ENCODE measurements at regions not wholly inside any gene's neighbourhood (a gene's known extent, or its start where the extent isn't known, plus 50 kb on each side); places are given as distances from the start of the nearest gene placed in this dataset.
A peak's percentile ranks its signal among the peaks of the same experiment; 100 is the strongest.

DNA sequence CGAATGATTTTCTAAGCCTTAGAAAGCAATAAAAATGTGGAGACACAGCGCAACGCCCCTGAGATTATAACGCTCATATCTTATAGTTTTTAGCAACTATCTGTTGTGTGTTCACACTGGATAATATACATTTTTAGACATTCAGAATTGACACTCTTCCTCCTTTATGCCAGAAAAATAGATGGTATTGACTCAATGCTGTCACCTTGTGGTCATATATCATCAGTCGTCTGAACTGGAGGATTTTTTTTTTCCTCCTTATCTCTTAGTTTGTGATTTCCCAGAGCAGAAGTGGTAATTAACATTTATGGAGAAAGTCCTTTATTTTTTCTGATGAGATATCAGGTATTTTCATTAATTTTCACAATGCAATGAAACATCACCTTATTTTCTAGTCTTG, 759.6 kb downstream of the RAB28 start:
- in situ Hi-C loops (cut with MboI; ENCODE audit: low sequenced_read_pairs in 4 of 4) (no loop called here), intact Hi-C loops (cut with DNase I; ENCODE audit: low total_unique reads) (no loop called here)
- Histone ChIP-seq H3K36me3 (no peaks in the 10 kb centered on the region), H3K27me3 (no peaks in the 10 kb centered on the region), H3K4me1 (no peaks in the 10 kb centered on the region), H3K27ac (no peak overlapping the region), H3K4me3 (no peak overlapping the region), H3K9me3 (no peaks in the 10 kb centered on the region)
- ATAC-seq (no peak), DNase-seq (no peak)
- TF ChIP-seq POLR2A (IDR thresholded peaks at IDR 0.05), result no peak
- TF ChIP-seq, protein P1, sequence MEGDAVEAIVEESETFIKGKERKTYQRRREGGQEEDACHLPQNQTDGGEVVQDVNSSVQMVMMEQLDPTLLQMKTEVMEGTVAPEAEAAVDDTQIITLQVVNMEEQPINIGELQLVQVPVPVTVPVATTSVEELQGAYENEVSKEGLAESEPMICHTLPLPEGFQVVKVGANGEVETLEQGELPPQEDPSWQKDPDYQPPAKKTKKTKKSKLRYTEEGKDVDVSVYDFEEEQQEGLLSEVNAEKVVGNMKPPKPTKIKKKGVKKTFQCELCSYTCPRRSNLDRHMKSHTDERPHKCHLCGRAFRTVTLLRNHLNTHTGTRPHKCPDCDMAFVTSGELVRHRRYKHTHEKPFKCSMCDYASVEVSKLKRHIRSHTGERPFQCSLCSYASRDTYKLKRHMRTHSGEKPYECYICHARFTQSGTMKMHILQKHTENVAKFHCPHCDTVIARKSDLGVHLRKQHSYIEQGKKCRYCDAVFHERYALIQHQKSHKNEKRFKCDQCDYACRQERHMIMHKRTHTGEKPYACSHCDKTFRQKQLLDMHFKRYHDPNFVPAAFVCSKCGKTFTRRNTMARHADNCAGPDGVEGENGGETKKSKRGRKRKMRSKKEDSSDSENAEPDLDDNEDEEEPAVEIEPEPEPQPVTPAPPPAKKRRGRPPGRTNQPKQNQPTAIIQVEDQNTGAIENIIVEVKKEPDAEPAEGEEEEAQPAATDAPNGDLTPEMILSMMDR (IDR thresholded peaks at IDR 0.05 in 4 of 5, conservative IDR thresholded peaks at IDR 0.05 in 1 of 5), result peak in 1 of 5 experiments; percentile 10

DNA sequence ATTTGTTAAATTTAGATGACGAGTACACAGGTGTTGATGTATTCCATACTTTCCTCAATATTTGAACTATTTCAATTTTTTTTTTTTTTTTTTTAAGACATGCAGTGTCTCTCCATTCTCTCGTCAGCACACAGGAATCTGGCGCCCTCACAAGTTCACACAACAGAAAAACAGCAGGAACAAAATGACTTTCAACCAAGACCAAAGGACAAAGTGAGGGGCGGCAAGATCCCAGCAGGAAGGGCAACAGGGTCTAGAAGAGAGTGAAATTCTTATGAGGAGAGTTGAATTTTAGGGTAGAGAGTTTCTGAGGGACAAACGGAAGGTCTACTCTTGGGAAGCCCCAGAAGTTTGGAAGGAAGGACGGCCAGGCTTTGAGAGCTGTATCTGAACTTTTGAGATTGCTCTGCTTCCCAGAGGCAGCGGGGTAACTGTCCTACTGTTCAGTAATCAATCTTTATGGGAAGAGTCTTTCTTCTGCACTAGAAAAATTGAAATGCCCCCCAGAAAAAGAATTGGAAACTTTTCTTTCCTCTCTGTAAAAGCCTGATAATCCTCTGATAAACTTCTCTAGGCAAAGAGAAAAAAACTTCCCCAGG, 760.2 kb downstream of the RAB28 start:
- no peak overlapping the region for H3K4me3 ChIP-seq
- in situ Hi-C loops (cut with MboI; ENCODE audit: low sequenced_read_pairs in 4 of 4), result no loop called here

DNA sequence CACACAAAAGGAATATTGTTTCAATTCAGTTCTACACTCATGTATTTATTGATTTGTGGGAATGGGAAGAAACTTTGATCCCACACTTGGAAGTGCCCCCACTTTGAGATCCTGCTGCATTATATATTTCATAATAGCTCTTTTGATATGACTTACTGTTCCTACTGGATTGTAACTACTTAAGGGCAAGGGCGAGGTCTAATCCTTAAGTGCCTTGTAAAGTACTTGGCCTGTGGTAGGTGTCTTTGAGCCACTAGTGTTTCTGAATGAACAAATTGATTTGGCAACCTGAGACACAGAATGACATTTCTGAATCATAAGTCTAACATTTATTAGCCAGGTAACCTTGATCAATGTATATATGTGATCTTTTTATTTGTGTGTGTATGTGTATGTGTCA, 767.2 kb downstream of the RAB28 start:
- H3K9me3 ChIP-seq, result no peaks in the 10 kb centered on the region
- no peak overlapping the region for H3K4me3 ChIP-seq
- H3K4me1 ChIP-seq, result no peaks in the 10 kb centered on the region
- no peak for TF ChIP-seq POLR2A (IDR thresholded peaks at IDR 0.05)
- TF ChIP-seq, protein P1 (IDR thresholded peaks at IDR 0.05 in 4 of 5, conservative IDR thresholded peaks at IDR 0.05 in 1 of 5), result no peak
- no peak overlapping the region for H3K27ac ChIP-seq
- no peak for ATAC-seq
- no peaks in the 10 kb centered on the region for H3K27me3 ChIP-seq
- H3K36me3 ChIP-seq, result no peaks in the 10 kb centered on the region
- in situ Hi-C loops (cut with MboI; ENCODE audit: low sequenced_read_pairs in 4 of 4), result no loop called here
- intact Hi-C loops (cut with DNase I; ENCODE audit: low total_unique reads), result no loop called here
- DNase-seq, result no peak

More for the DNA sequence above, 760.2 kb downstream of the RAB28 start:
- ATAC-seq (no peak), DNase-seq (no peak)
- H3K27ac ChIP-seq, result no peak overlapping the region
- H3K27me3 ChIP-seq, result no peaks in the 10 kb centered on the region
- TF ChIP-seq, protein P1 (IDR thresholded peaks at IDR 0.05 in 4 of 5, conservative IDR thresholded peaks at IDR 0.05 in 1 of 5), result no peak
- TF ChIP-seq POLR2A (IDR thresholded peaks at IDR 0.05), result no peak
- no peaks in the 10 kb centered on the region for H3K4me1 ChIP-seq
- intact Hi-C loops (cut with DNase I; ENCODE audit: low total_unique reads), result no loop called here
- no peaks in the 10 kb centered on the region for H3K36me3 ChIP-seq
- no peaks in the 10 kb centered on the region for H3K9me3 ChIP-seq

DNA sequence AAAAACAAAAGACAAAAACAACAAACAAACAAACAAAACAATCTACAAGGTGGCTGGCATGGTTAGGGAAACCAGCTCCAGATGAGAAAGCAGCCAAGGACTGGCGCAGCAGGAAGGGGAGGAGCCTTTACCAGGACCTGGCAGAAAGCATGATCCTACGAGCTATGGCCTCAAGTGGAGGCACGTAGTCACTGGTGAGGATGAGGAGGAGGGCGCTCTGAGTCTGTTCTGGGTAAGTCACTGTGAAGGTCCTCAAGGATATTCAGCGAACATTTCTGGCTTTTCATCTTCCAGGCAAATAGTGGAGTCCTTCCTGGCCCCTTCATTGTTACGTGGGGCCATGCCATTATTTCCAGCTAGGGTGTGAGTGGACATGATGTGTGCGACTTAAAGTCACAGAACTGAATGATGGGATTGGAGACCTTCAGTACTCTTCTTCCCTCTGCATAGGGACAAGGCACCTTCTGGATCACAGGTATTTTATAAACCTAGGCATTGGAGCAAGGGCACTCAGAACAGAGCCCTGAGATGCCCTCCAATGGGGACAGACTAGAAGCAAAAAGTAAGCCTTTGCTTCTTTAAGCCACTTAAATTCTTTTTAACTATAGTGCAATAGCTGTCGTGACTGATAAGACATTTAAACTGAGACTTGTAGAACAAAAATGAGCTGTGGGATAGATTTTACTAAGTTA, 771.3 kb downstream of the RAB28 start:
- Histone ChIP-seq H3K9me3 (no peaks in the 10 kb centered on the region), H3K36me3 (no peaks in the 10 kb centered on the region), H3K27me3 (no peaks in the 10 kb centered on the region), H3K4me3 (no peak overlapping the region), H3K4me1 (no peaks in the 10 kb centered on the region), H3K27ac (no peak overlapping the region)
- in situ Hi-C loops (cut with MboI; ENCODE audit: low sequenced_read_pairs in 4 of 4) (no loop called here), intact Hi-C loops (cut with DNase I; ENCODE audit: low total_unique reads) (no loop called here)
- DNase-seq (no peak), ATAC-seq (no peak)
- TF ChIP-seq POLR2A (IDR thresholded peaks at IDR 0.05), result no peak
- TF ChIP-seq, protein P1 (IDR thresholded peaks at IDR 0.05 in 4 of 5, conservative IDR thresholded peaks at IDR 0.05 in 1 of 5), result no peak
